ENCODE measurements at regions not wholly inside any gene's neighbourhood (a gene's known extent, or its start where the extent isn't known, plus 50 kb on each side); places are given as distances from the start of the nearest gene placed in this dataset.

DNA sequence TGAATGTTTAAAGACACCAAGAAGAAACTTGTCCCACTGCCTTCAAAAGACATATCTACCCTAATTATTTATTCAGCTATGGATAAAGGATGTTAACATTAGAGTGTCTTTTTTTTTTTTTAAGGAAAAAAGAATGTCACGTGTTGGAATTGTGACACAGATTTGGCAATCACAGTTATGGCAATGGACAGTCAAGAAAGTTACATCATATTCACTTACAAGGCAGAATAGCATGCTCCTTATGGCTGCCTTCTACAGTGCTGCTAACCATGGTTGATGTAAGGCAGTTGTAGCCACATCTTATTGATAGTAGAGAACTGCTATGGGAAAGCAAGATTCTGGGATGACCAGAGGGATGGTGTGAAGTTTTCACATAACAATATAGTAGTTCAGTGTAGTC is 128.8 kb upstream of the ZBTB20 start:
- TF ChIP-seq, protein P1, sequence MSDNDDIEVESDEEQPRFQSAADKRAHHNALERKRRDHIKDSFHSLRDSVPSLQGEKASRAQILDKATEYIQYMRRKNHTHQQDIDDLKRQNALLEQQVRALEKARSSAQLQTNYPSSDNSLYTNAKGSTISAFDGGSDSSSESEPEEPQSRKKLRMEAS (IDR thresholded peaks at IDR 0.05; ENCODE audit: low read depth, low read length): no peak
- TF ChIP-seq, protein P2, sequence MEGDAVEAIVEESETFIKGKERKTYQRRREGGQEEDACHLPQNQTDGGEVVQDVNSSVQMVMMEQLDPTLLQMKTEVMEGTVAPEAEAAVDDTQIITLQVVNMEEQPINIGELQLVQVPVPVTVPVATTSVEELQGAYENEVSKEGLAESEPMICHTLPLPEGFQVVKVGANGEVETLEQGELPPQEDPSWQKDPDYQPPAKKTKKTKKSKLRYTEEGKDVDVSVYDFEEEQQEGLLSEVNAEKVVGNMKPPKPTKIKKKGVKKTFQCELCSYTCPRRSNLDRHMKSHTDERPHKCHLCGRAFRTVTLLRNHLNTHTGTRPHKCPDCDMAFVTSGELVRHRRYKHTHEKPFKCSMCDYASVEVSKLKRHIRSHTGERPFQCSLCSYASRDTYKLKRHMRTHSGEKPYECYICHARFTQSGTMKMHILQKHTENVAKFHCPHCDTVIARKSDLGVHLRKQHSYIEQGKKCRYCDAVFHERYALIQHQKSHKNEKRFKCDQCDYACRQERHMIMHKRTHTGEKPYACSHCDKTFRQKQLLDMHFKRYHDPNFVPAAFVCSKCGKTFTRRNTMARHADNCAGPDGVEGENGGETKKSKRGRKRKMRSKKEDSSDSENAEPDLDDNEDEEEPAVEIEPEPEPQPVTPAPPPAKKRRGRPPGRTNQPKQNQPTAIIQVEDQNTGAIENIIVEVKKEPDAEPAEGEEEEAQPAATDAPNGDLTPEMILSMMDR (IDR thresholded peaks at IDR 0.05; ENCODE audit: low read depth, low read length): no peak
- no peak for TF ChIP-seq MYC (IDR thresholded peaks at IDR 0.05; ENCODE audit: low read depth, low read length)
- no peak for TF ChIP-seq POLR2A (IDR thresholded peaks at IDR 0.05; ENCODE audit: extremely low read depth, insufficient read length)
- DNase-seq (ENCODE audit: low read depth): no peak
- H3K4me3 ChIP-seq (ENCODE audit: low read depth, low read length): no peak overlapping the region

DNA sequence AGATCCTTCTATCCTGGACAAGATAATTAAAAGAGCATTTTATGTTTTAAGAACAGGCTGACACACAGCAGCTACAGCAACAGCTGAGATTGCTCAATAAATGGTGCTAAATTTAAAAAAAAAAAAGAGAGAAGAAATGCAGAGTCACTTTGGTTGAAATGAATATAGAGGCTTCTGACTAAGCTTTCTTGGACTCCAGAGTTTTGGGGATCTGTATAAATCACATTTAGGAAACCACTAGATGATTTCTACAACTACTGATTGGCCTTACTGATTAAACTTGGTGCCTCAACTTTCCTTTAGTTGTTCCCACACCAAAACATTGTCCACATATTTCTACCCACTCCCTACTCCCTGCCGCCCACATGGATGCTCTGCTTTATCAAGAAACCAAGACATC is 132.9 kb upstream of the ZBTB20 start:
- H3K4me3 ChIP-seq (ENCODE audit: low read depth, low read length): no peak overlapping the region
- TF ChIP-seq MYC (IDR thresholded peaks at IDR 0.05; ENCODE audit: low read depth, low read length): no peak
- TF ChIP-seq, protein P2 (IDR thresholded peaks at IDR 0.05; ENCODE audit: low read depth, low read length): no peak
- no peak for TF ChIP-seq POLR2A (IDR thresholded peaks at IDR 0.05; ENCODE audit: extremely low read depth, insufficient read length)
- TF ChIP-seq, protein P1 (IDR thresholded peaks at IDR 0.05; ENCODE audit: low read depth, low read length): no peak
- DNase-seq (ENCODE audit: low read depth): no peak

DNA sequence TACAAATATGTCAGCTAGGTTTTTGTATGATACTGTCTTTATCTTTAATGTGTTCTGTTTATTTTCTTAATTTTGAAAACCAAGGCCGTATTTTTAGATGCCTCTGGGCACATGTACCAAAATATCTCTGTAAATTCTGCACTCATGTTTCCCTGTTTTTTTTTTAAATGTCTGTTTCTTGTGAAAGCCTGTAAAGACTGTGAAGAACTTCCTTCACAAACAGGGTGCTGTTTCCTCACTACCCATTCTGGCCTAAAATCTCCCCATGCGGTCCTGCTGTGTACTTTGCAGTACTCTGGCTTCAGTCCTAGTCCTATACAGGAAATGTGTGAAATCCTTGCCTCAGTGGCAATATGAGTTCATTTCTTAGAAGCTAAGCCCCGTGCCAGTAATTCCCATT is 133.4 kb upstream of the ZBTB20 start:
- no peak for DNase-seq (ENCODE audit: low read depth)
- H3K4me3 ChIP-seq (ENCODE audit: low read depth, low read length): no peak overlapping the region
- TF ChIP-seq, protein P2 (IDR thresholded peaks at IDR 0.05; ENCODE audit: low read depth, low read length): no peak
- TF ChIP-seq POLR2A (IDR thresholded peaks at IDR 0.05; ENCODE audit: extremely low read depth, insufficient read length): no peak
- no peak for TF ChIP-seq MYC (IDR thresholded peaks at IDR 0.05; ENCODE audit: low read depth, low read length)

DNA sequence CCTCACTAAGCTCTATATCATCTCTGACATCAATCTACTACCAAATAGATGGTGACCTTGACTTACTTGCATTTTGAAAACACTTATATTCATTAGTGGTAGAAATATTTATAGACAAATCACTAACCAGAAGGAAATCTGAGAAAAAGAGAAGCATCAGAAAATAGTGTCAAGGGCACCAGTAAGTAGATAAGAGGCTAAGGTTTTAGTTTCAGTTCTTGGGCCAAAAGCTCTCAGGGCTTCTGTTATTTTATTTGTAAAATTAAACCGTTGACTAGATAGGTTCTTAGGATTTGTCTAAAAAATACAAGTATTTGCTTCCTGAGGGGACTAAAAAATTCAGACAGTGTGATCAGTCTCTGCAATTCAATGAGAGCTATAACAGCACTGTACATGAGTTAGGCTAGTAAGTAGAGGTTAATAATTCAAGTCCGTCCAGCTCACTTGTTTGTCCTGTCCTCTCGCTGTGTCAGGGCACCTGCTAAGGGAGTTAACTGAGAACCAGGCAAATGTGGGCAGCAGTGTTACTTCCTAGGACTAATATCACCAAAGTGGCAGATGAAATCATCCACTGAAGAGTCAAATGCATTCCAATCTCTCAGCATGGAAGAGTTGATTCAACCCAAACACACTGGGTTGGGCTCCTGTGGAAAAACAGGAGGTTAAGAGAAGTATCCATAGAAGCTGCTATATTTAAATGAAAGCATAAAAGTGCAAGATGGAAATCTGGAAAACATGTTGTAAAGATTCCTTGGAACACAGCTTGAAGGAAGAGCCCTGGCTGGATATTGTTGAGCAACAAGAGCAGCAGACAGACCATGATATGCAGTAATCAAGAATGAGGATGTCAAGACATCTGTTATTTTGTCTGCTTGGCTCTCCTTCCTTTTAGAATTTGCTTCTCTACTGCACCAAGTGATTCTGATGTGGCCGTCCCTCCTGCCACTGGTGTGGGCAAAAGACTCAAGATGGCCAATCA is 134.9 kb upstream of the ZBTB20 start:
- TF ChIP-seq MYC (IDR thresholded peaks at IDR 0.05; ENCODE audit: low read depth, low read length): no peak
- no peak for TF ChIP-seq POLR2A (IDR thresholded peaks at IDR 0.05; ENCODE audit: extremely low read depth, insufficient read length)
- TF ChIP-seq, protein P2 (IDR thresholded peaks at IDR 0.05; ENCODE audit: low read depth, low read length): no peak
- TF ChIP-seq, protein P1 (IDR thresholded peaks at IDR 0.05; ENCODE audit: low read depth, low read length): no peak
- DNase-seq (ENCODE audit: low read depth): no peak

DNA sequence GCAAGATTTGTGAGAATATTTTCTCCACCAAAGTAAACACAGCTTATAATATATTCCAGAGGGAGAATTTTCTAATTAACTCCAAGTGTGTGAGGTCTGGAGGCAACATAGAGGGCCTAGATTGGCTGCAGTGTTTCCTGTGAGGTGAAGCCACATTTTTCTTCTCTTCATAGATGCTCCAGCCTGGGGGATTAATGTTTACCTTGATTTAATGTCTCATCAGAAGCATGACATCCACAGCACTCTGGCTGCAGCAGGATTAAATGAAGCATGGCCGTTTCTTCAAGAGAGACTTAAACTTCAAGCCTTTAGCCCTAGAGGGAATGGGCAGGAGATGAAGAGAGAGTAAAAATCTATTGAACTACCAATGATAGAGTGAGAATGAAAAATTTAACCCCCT is 137.9 kb upstream of the ZBTB20 start:
- TF ChIP-seq MYC (IDR thresholded peaks at IDR 0.05; ENCODE audit: low read depth, low read length) (no peak), POLR2A (IDR thresholded peaks at IDR 0.05; ENCODE audit: extremely low read depth, insufficient read length) (no peak)
- TF ChIP-seq, protein P1 (IDR thresholded peaks at IDR 0.05; ENCODE audit: low read depth, low read length): no peak
- TF ChIP-seq, protein P2 (IDR thresholded peaks at IDR 0.05; ENCODE audit: low read depth, low read length): no peak
- H3K4me3 ChIP-seq (ENCODE audit: low read depth, low read length): no peak overlapping the region
- DNase-seq (ENCODE audit: low read depth): no peak

More for the DNA sequence above, 134.9 kb upstream of the ZBTB20 start:
- no peak overlapping the region for H3K4me3 ChIP-seq (ENCODE audit: low read depth, low read length)
